AG08395 (cell line): ENCODE measurements at regions not wholly inside any gene's neighbourhood (a gene's known extent, or its start where the extent isn't known, plus 50 kb on each side); places are given as distances from the start of the nearest gene placed in this dataset.
"Not testable (repeated sequence)": the region's sequence is repeated elsewhere in the genome, so short reads cannot be mapped to it uniquely, and the experiment has no call there.

ENCODE experiments used
- DNase-seq: peaks from one replicate; pipeline ENCODE4 v3.0.0; 2012; ENCODE audit warnings: mixed read lengths, low spot score

DNA sequence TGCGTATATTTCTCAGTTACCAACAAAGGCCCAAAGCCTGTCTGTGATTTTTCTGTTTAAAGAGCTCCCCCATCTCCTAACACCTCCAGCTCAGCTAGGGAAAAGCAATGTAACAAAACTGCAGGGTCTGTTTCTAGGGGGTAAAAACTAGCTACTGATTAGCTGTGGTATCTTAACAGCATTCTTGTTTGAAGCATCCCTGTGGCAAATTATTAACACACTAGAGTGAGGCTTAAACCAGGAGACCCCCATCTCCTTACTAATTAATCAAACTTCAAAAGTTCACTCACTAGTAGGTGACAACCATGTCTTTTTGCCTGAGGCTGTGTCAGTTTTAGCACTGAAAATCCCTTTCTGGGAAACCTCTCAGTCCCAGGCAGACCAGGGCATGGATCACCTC lies 186.2 kb upstream of the PARD3B start:
- no peak for DNase-seq

DNA sequence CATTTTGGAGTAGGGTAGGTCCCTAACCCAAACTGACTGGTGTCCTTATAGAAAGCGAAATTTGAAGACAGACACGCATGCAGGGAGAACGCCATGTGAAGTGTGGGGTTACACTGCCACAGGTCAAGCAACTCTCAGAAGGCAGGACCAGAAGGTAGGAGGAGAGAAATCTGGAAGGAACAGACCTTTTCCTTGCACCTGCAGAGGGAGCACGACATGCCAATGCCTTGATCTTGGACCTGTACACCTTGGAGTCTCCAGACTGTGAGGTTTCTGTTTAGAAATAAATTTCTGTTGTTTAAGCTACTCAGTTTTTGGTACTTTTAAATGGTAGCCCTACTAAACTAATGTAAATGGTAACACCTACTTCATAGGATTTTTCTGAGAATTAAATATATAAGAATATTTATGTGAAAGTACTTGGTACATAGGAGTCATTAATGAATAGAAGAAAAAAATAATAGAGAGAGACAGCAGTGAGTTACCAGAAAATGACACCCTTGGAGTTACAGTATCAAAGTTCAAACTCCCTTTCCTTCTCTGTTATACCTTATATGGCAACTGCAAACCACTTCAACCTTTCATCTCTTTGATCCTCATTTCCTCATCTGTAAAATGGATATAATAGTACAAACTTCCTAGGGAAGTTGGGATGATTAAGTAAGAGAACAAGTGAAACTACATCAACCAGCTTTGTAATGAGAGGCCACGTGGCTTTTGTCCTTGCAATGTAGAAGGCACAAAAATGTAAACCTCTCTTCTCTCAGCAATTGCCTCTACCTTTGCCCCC lies 184.9 kb upstream of the PARD3B start:
- no peak for DNase-seq

DNA sequence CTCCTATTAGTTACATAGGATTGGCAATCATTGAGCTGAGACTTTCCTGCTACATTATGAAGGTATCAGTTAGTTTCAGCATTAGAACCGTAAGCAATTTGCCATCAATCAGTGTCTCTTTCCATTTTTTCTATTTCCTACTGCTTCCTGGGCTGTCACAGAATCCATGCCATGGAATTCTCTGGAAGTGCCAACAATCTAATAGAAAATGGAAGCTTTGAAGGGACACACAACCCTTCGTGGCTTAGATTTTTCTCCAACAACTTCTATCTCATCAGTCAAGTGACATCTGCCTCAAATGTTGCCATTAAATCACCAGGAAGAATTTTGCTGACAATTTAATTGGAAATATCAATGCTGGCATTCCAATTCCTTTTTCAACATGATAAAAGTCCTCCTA lies 183.5 kb upstream of the PARD3B start:
- no peak for DNase-seq

DNA sequence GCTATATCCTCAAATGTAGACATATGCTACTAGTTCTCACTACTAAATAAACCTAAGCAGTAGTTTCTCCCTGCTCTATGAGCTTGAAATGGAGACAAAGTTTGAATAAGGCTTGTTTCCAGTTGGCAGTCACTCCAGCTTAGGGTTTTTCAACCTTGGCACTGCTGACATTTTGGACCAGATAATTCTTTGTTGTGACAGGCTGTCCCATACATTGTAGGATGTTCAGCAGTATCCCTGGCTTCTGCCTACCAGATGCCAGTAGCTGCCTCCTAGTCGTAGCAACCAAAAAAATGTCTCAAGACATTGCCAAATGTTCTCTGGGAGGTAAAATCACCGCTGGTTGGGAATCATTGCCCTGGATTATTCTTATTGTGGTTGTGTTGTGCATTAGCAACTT lies 182.7 kb upstream of the PARD3B start:
- no peak for DNase-seq

DNA sequence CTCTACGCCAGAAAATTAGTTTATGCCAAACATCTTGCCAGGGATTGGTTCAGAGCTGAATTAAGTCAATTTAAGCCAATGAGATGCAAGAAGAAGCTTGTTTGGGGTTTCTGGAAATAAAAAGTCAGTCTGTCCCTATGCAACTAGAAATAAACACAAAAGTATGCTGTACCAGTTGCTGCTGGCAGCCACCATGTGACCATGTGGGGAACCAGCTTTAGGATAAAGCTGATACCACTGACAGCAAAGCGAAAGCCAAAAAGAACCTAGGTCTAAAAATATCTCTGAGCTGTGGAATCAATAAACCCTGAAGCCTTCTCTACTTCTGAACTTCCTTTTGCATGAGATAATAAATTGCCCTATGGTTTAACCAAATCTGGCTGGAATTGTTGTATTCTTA lies 181.8 kb upstream of the PARD3B start:
- DNase-seq, result no peak

DNA sequence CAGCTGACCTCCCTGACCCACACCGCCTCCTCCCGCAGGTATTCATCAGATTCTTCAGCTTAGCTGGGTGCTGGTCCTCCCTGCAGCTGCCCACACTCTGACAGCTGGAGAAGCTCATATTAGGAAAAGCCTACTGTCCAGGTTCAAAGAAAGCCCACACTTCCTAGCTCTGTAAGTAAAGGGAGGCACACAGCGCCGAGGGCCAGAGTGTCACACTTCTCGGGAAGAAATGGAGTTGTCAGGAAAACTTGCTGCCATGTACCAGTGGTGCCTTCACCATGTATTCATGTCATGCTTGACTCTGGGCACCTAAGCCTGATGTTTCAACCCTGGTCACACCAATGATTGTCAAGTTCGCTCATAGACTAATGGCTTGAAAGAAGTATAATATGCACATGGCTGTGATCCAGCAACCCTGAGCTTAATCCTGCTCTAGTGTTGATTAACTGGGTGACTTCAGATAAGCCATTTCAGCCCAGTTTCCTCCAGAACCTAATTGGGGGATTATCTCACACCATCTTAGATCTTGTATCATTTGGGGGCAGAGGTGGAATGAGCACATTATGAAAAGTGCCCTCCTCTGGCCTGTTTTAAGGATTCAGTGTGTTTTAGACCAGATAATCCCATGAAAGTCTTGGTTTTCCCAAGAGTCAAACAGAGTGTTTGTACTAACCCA lies 180.3 kb upstream of the PARD3B start:
- DNase-seq, result no peak

DNA sequence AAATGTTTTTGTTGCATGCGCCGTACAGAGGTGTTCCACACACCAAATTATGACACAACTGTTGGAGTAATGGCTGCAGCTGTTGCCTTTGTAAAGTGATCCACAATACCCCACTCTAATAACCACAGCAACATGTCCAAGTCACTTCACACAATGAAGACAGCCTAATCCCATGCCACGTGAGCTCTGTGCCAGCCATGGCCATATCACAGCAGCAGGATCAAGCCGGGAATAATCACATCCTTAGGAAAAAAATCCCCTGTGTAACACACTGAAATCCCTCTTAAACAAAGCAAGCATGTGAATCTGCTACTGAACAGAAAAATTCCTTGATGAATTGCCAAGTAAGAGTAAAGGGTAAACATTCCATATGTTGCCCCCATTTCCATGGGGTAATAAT lies 179.5 kb upstream of the PARD3B start:
- no peak for DNase-seq

DNA sequence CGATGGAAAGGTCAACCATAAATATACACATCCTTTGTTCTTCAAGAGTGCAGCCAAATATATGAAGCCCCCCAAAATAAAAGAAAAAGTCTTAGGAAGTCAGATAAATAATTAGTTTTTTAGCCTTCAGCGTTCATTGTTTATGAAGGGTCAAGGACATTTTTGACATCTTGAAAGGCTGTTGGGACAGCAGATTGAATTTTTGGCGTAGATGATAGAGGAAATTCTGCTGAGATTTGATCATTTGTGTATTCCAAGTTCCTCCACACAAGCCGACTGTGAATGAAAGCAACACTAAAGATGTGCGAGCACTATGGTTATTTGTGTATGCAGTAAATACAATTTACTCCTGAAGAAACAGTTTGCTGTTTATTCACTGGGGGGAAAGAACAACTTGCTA lies 177.8 kb upstream of the PARD3B start:
- DNase-seq, result no peak

DNA sequence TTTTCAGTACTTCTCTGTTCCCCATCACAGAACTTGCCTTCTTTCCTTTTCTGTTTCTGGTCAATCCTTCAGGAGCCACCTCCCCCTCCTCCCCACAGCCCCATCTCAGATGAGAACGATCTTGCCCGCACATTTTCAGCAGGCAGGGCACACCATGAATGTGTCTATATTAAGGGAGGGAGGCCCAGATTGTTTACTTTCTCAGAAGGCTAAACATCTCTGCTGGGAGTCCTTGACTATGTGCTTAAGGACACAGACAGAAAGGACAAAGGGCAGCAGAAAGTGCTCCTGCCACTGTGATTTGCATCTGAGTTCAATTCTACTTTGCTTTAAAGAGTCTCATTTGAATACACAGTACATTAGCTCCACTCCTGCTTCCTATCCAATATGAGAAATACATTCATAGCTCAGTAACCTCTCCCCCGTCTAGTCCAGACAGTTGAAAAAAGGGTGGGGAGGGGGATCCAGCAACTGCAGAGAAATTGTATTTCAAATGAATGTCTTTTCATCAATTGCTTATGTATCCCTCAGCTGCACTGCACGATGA lies 175.0 kb upstream of the PARD3B start:
- no peak for DNase-seq

DNA sequence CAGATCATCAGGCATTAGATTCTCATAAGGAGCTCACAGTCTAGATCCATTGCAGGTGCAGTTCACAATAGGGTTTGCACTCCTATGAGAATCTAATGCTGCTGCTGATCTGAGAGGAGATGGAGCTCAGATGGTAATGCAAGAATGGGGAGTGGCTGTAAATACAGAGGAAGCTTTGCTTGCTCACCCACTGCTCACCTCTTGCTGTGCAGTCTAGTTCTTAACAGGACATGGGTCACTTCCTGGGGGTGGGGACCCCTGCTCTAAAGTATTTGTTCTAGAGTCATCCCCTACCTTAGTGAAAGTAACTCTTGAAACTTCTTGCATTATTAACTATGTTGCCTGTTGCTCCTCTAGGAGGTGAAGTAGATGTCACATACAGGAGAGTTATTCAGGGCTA lies 171.3 kb upstream of the PARD3B start:
- no peak for DNase-seq

DNA sequence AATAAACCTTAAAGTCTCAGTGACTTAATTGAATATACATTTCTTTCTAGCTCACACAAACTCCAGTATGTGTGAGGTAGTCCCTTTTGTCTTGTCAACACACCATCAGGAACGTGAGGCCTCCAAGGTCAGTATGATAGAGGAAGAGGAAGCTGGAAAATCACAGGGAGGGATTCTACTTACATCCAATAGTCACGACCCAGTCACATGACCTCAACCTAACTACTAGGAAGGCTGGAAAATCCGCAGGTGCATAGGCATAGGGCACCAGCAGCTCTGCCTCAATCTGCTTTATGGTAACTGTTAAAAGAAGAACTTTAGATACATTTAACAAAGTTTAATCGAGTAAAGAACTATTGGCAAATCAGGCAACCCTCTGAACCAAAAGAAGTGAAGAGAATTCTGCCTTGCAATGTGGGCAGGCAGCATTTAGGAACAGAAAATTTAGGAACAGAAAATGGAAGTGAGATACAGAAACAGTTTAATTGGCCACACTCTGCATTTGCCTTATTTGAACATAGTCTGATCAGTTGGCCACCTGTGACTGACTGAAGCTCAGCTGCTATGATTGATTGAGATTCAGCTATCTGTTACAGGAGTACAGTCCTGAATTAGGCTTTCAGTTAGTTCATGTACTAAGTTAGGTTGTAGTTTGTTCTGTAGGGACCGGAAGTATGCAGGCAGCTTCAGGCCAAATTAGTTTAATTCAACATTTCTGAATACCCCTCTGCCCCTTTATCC lies 165.0 kb upstream of the PARD3B start:
- no peak for DNase-seq

DNA sequence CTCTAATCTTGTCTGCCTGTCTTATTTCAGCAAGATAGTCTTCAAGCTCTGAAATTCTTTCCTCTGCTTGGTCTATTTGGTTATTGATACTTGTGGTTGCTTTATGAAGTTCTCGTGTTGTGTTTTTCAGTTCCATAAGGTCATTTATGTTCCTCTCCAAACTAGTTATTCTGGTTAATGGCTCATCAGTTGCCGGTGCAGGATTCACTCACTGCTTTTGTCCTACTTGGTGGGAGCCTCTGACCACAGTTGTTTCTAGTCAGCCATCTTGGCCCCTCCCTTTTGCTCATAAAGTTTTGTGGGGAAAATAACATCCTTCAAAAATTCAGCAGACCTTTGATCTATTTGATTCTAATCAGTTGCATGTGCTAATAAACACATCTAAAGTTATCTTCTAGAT lies 158.6 kb upstream of the PARD3B start:
- DNase-seq, result no peak

DNA sequence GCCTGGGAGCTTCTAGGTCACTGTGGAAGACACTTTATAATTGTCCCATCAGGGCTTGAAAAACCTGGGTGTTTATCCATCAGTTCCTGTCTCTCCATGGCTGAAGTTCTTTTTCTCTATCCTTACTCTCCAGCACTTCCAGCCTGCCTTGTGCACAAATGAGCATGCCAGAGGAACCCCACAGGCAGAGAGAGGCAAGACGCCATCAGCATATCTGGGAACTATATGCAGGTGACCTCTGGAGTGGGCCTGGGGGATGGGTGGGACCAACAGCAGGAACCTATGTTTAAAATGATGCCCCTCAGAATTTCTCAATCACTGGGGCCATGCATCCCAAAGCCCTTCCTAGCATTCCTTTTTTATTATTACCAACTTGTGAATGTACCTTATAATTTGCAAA lies 156.2 kb upstream of the PARD3B start:
- DNase-seq, result no peak

DNA sequence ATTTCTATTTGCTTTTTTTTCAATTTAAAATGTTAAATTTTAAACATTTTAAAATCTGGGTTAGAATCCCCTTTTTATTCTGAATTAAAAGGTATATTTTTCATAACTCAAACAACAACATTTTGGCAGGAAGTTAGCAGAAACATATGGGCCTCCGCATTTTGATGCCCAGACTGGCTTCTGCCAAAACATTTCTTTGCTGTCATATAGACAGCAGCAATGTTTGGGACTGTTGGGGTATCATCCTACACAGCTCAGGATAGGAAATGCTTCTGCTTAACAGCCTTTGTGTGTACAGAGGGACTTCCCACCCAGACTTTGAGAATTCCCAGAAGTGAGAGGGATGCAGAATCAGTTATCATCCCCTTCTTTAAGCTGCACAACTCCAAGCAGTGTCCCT lies 155.4 kb upstream of the PARD3B start:
- DNase-seq, result no peak

DNA sequence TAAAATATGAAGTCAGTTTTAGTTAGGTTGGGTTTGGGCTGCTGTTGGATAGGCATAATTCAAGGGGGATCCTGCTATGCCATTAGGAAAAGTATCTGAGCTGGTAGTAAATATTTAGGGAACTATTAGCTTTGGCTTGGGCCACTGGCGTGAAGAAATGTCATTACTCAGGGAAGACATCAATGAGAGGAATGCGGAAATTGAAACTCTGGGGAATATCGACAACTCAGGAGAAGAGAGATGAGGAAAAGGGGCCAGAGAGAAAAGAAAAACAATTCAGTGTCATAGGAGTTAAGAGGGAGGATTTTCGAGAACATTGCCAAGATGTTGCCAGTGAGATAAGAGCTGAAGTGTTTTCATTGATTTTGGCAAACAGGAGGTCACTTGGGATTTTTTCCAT lies 149.7 kb upstream of the PARD3B start:
- no peak for DNase-seq

DNA sequence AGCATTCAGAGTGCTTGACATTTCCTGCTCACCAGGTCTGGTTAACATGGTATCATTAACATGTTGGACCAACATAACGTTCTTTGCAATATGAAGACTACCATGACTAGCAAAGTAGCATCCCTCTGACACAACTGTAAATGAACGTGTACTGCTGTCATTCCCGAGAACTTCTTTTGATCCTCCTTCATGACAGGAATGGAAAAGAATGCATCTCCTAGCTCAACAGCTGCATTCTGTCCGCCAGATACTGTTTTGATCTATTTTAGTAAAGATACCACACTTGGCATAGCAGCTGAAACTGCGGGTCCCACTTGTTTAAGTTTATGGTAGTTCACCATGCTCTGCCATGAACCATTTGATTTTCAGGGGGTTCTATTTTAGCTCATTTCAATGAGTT lies 144.2 kb upstream of the PARD3B start:
- DNase-seq, result no peak

DNA sequence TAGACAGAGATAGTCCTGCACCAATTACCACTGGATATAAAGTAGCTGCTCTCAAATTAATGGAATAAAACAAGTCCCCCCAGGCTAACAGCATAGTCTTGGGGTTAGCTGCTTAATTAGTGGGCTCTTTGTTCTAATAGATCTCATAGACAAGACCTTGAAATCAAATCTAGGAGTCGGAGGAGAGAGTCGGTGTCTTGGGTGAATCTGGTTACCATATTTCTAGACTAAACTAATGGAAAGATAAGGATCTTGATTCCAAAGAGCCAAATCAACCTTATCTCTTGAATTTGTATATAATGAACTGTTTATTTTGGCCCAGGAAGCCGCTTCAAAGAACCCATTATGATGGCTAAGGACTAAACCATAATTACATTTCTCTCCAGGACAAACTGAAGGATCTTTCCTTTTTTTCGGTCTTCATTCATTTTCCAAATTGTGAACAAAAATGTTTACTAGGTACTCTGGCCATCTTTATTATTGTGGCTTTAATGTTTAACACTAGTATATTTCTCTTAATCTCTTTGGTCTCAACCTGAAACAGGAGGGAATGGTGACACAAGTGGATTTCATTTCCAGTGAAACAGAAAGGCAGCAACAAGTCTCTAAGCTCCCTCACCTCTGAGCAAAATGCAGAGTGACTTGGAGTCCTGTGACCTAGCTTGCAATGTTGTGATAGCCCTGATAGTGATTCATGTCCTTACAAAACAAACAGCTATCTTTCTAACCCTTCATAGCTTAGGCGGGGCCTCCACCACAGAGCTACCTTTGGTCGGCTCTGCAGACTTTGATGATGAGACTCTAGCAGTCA lies 137.9 kb upstream of the PARD3B start:
- no peak for DNase-seq

DNA sequence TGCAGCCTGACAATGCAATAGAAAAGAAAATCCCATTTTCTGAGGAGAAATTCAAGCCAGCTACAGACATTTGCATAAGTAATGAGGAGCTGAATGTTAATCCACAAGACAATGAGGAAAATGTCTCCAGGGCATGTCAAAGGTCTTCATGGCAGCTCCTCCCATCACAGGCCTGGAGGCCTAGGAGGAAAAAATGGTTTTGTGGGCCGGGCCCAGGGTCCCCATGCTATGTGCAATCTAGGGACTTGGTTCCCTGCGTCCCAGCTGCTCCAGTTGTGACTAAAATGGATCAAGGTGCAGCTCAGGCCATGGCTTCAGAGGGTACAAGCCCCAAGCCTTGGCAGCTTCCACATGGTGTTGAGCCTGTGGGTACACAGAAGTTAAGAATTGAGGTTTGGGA lies 132.5 kb upstream of the PARD3B start:
- not testable (repeated sequence) for DNase-seq

DNA sequence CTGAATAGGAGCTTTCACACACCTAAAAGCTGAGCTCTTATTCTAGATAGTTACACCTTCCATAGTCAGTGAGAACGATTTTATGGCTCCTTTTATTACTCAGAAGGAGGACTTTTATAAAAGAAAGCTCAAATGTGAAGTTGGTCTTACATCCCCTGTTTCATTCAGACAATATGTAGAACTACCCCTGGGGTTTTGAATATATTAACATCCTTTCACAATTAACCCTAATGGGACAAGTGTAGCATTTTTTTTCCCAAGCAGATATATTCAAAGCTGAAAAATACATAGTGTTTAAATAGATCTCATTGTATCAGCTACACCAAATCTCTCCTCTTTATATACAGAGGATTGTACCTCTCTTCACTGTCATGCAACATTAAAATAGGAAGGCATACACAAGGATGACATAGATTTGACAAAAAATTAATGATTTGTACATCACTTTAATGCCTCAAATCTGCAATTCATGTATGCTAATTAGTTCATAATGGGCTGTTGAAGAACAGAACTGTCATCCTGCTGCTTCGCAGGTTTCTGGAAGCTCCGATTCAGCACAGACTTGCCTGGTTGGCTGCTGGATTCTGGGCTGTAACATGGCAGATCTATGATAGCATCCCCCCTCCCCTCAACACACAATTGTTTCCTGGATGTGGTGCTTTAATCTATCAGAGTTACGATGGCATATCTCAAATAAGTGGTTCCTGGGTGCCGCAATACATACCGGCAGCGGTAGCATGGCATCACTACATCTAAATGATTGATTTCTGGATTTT lies 129.7 kb upstream of the PARD3B start:
- DNase-seq, result no peak

DNA sequence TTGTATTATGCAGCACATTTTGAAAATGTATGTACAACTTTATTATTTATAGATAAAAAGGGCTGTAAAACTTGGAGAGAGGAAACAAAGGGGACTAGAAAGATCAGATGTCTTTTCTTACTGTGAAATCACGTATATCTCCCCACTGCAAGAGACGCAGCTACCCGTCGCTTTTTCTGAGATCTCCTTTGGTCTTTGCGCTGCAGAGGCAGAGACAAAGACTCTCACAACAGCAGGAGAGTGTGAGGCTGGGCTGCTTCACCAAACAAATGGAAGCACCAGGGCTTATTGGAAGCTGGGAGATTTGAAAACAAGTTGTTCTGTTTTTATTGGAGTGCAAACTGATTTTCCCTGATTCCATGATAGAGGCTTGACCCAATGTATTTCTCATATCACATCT lies 129.0 kb upstream of the PARD3B start:
- no peak for DNase-seq

DNA sequence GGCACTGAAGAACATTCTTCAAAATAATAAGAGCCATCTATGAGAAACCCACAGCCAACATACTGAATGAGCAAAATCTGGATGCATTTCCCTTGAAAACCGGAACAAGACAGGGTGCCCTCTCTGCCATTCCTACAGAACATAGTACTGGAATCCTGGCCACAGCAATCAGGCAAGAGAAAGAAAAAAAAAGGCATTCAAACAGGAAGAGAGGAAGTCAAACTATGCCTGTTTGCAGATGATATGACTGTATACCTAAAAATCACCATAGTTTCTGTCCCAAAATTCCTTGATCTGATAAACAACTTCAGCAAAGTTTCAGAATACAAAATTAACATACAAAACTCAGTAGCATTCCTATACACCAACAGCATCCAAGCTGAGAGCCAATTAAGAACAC lies 119.5 kb upstream of the PARD3B start:
- DNase-seq, result no peak
